ENCODE measurements at regions not wholly inside any gene's neighbourhood (a gene's known extent, or its start where the extent isn't known, plus 50 kb on each side); places are given as distances from the start of the nearest gene placed in this dataset.

DNA sequence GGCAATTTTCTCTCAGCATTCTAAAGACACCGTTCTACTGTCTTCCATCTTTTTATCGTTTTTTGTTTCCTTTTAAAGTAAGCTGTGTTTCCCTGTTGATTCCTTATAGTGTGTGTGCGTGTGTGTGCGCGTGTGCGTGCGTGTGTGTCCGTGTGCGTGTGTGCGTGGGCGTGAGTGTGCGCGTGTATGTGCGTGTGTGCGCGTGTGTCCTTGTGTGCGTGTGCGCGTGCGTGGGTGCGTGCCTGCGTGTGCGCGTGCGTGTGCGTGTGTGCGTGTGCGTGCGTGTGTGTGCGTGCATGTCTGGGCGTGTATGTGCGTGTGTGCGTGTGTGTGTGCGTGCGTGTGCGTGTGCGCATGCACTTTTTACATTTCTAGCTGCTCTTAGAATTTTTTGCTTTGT lies 1033.7 kb downstream of the BRD1 start:
- TF ChIP-seq, protein P1, sequence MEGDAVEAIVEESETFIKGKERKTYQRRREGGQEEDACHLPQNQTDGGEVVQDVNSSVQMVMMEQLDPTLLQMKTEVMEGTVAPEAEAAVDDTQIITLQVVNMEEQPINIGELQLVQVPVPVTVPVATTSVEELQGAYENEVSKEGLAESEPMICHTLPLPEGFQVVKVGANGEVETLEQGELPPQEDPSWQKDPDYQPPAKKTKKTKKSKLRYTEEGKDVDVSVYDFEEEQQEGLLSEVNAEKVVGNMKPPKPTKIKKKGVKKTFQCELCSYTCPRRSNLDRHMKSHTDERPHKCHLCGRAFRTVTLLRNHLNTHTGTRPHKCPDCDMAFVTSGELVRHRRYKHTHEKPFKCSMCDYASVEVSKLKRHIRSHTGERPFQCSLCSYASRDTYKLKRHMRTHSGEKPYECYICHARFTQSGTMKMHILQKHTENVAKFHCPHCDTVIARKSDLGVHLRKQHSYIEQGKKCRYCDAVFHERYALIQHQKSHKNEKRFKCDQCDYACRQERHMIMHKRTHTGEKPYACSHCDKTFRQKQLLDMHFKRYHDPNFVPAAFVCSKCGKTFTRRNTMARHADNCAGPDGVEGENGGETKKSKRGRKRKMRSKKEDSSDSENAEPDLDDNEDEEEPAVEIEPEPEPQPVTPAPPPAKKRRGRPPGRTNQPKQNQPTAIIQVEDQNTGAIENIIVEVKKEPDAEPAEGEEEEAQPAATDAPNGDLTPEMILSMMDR (IDR thresholded peaks at IDR 0.05), result no peak
- no peak for DNase-seq (ENCODE audit: low spot score)
- no peak for ATAC-seq (ENCODE audit: low FRiP score)

DNA sequence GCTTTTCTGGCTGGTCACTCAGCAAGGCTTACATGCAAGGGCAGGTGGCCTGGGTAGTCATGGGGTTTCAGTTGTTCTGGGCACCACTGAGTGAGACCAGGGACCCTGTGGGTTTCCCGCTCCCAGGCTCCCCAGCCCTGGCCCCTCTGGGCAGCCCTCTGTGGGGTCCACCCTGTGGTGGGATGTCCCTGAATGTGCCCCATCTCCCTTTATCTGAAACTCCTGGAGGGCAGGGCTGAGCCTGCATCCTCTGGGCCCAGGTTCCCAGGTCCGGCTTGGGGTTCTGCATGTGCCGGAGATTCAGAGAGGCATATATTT lies 1041.0 kb downstream of the BRD1 start:
- no peak for DNase-seq (ENCODE audit: low spot score)
- ATAC-seq (ENCODE audit: low FRiP score), result no peak
- TF ChIP-seq, protein P1 (IDR thresholded peaks at IDR 0.05), result no peak

DNA sequence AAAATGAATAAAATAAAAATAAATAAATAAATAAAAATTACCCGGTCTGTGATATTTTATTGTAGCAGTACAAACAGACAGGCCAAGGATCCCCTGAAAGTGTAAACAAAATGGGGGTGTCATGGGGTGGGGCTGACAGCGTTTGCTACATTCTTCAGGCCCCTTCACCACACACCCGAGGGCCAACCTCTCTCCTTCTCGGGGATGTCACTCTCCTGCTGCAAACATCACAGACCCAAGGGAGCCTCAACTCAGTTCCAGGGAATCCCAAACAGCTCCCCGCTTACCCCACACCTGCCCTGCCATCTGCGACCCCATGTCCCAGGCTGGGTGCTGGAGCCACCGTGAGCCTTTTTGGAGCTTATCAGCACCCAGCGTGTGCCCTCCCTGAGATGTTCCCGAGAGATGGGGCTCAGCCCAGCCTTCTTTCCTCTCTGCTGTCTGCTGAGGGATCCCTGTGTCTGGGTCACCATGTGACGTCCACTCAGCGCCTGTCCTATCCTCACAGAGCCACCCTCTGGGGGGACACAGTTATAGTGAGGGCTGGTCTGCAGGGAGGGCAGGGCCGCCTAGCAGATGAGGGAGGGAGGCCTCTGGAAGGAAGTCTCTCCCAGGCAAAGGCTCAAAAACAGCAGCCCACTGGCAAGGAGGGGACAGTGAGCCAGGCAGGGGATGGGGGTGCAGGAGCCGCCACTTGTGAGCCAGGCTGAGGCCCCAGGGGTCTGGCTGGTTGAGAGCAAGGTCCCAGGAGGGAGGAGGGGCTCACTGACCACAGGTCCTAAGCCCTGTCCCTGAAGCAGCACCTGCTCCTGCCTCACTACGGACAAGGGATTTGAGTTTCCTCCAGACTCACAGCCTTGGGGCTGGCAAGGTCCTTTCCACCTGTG lies 1041.6 kb downstream of the BRD1 start:
- TF ChIP-seq, protein P1 (IDR thresholded peaks at IDR 0.05), result no peak
- ATAC-seq (ENCODE audit: low FRiP score) (no peak), DNase-seq (ENCODE audit: low spot score) (no peak)

DNA sequence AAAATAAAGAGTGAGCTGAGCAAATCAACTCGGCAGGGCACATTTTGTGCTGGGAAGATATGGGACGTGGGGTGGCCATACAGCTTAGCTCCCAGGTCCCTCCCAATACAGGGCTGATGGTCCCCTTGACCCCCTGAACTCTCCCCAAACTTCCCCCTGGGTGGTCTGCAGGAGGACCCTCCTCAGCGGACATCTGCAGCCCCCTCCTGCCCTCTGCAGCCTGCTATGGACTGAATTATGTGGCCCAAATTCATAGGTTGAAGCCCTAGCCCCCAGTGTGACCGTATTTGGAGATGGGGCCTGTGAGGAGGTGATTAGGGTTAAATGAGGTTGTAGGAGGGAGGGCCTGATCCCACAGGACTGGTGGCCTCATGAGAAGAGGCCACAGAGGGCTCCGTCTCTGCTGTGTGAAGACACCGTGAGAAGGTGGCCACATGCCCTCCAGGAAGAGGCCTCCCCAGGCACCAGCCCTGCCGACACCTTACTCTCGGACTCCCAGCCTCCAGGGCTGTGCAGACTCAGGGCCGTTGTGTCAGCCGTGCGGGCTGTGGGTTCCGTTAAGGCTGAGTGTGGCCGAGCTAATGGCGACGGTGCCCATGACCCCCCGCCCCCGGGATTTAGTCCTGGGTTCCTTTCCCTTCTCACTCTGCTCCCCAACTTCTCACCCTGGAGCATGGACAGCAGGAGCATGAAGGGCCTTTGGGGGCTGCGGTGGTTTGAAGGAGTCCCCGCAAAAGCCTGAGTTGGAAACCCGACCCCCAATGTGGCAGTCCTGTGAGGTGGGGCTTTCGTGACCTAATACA lies 1042.8 kb downstream of the BRD1 start:
- ATAC-seq (ENCODE audit: low FRiP score), result no peak
- TF ChIP-seq, protein P1 (IDR thresholded peaks at IDR 0.05), result no peak
- DNase-seq (ENCODE audit: low spot score), result no peak

DNA sequence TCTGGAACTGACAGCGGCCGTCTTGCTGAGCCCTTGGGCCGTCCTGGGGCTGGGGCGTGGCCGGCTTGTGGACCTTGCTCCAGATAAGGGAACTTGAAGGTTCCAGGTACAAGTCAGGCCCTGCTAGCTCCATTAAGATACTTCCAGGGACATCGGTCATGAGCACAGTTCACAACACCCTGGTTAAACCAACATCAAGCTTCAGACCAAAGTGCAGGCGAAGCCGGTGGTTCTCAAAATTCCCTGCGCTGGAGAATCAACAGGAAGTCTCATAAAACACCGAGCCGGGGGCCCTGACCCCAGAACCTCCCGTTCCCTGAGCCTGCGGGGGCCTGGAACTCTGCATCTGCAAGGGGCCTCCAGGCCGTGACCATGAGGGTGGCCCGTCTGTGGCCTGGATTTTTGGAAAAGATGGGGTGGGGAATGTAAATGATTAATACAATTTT lies 1043.8 kb downstream of the BRD1 start:
- DNase-seq (ENCODE audit: low spot score) (no peak), ATAC-seq (ENCODE audit: low FRiP score) (no peak)
- TF ChIP-seq, protein P1 (IDR thresholded peaks at IDR 0.05), result no peak

DNA sequence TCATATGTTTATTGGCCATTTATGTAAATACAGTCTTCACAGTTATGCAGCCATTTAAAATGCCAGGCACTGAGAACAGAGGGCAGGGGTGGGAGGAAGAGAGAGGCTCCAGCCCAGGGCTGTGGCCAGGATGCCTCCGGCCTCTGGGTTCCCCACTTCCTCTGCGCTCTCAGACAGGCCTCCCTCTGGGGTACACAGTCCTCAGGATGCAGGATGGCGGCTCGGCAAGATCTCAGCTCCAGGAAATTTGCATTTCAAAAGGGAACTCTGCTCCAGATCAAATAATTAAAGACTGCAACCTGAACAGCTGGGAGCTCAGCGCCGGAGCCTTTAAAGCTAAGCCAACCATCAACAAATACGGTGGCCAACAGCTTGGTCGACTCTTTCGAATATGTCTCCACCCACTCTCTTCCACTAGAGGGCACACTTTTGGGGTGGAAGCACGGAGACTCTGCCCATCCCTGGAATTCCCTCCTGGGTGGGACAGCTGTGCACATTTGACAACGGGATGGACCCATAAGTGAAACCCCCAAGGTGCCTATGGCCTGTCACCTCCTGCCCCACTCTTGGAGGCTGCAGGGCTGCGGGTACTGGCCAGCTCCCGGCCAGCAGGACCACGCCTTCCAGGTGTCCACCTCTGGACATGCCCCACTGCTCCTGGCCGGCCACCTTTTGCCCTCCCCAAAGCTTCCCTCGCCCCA lies 1044.7 kb downstream of the BRD1 start:
- ATAC-seq (ENCODE audit: low FRiP score), result no peak
- TF ChIP-seq, protein P1 (IDR thresholded peaks at IDR 0.05), result no peak
- no peak for DNase-seq (ENCODE audit: low spot score)

All from omental fat pad (tissue), 3 donors.